Caco-2 (cell line): ENCODE measurements at regions not wholly inside any gene's neighbourhood (a gene's known extent, or its start where the extent isn't known, plus 50 kb on each side); places are given as distances from the start of the nearest gene placed in this dataset.
"Not testable (repeated sequence)": the region's sequence is repeated elsewhere in the genome, so short reads cannot be mapped to it uniquely, and the experiment has no call there.

Experiments used
- BruUV-seq: library from RNA; stranded (reverse); fragments of 400-500 nt; replicated peaks from 2 replicates; lab custom pipeline; 2021; lab: Mats Ljungman, UMichigan
- CTCF ChIA-PET: fragments of 300-600 bp; sonication (Branson Sonifier 250); formaldehyde crosslinking; loops from one replicate; lab custom pipeline; 2022; ENCODE audit warnings: antibody characterized with exemption; lab: Charles Lee
- POLR2A ChIA-PET: fragments of 300-600 bp; sonication (Branson Sonifier 250); formaldehyde crosslinking; loops from one replicate; lab custom pipeline; 2022; ENCODE audit warnings: antibody characterized with exemption; lab: Charles Lee
- DNase-seq, 2 experiments: peaks; one replicate each; pipeline versions ENCODE4 v3.0.0 to v3.0.0-alpha.2; 2020 to 2022
- H3K27me3 ChIP-seq: replicated peaks from 2 replicates; pipeline ENCODE4 v1.6.0; 2011; ENCODE audit warnings: low read length; ENCODE audit not compliant: control insufficient read depth, insufficient read depth
- H3K36me3 ChIP-seq: 2 replicates; pipeline ENCODE4 v1.5.1; 2011; ENCODE audit warnings: low read length; ENCODE audit not compliant: control insufficient read depth, insufficient read depth
- H3K4me1 ChIP-seq: fragments of 250-450 bp; sonication (Bioruptor Pico); 2 replicates; pipeline ENCODE4 v1.5.1; 2020; ENCODE audit warnings: mild to moderate bottlenecking
- H3K4me3 ChIP-seq: 2 replicates; pipeline ENCODE4 v1.5.1; 2011; ENCODE audit warnings: low read depth, mild to moderate bottlenecking, control low read depth, low read length
- H3K9me3 ChIP-seq: fragments of 250-450 bp; sonication (Bioruptor Pico); 2 replicates; pipeline ENCODE4 v1.5.1; 2020; ENCODE audit warnings: mild to moderate bottlenecking, moderate library complexity
- H3K27ac Mint-ChIP-seq: one replicate; pipeline ENCODE4 v1.8.0; 2022; ENCODE audit warnings: mixed read lengths; ENCODE audit not compliant: unreplicated experiment
- H3K27me3 Mint-ChIP-seq: one replicate; pipeline ENCODE4 v1.8.0; 2022; ENCODE audit warnings: mixed read lengths; ENCODE audit not compliant: insufficient read depth, unreplicated experiment
- H3K36me3 Mint-ChIP-seq: one replicate; pipeline ENCODE4 v1.8.0; 2022; ENCODE audit warnings: mild to moderate bottlenecking, mixed read lengths; ENCODE audit not compliant: insufficient read depth, unreplicated experiment
- H3K4me1 Mint-ChIP-seq: one replicate; pipeline ENCODE4 v1.8.0; 2022; ENCODE audit warnings: low read depth, mixed read lengths; ENCODE audit not compliant: unreplicated experiment
- H3K4me3 Mint-ChIP-seq: one replicate; pipeline ENCODE4 v1.8.0; 2022; ENCODE audit warnings: mild to moderate bottlenecking, moderate library complexity, mixed read lengths; ENCODE audit not compliant: unreplicated experiment
- H3K9me3 Mint-ChIP-seq: one replicate; pipeline ENCODE4 v1.8.0; 2022; ENCODE audit warnings: mixed read lengths; ENCODE audit not compliant: unreplicated experiment
- intact Hi-C: fragments of 100-400 bp; cut with micrococcal nuclease; formaldehyde crosslinking; loops from one replicate; pipeline ENCODE4 v1.10.0; 2022; ENCODE audit not compliant: unreplicated experiment
- TF ChIP-seq, protein P1 (sequence below), 2 experiments: fragments of 200-600 bp in 1 of 2; IDR thresholded peaks; 1 replicate in 1 of 2; 2 replicates in 1 of 2; pipeline versions ENCODE4 v1.5.1 to v1.8.0; 2011 to 2022; ENCODE audit warnings: antibody characterized with exemption in 1 of 2, control low read depth in 1 of 2, inconsistent platforms in 1 of 2, low read depth in 1 of 2, low read length in 1 of 2, mild to moderate bottlenecking in 1 of 2, moderate library complexity in 1 of 2; ENCODE audit not compliant: insufficient read depth in 1 of 2, severe bottlenecking in 1 of 2, unreplicated experiment in 1 of 2

DNA sequence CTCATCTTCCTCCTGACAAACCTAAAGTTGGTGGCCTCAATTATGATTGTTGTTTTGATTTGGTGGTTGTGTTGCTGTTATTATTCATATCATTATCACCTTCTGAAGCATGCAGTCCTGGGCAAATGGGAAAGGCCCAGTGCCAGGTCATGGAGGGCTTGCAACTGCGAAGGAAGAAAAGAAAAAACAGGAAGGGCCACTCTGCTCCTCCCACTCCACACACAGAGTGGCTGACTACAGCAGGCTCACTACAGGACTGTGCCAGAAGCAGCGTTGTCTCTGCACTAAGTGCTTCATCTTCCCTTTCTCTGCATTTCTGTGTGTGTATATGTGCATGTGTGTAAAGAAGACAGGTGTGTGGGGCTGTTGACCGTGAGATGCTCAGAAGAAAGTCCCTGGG lies 231.9 kb downstream of the ANKRD30B start:
- H3K9me3 Mint-ChIP-seq: peaks cover 8% of the 10 kb centered on the region
- no peak overlapping the region for H3K27ac Mint-ChIP-seq
- H3K4me1 ChIP-seq: no peaks in the 10 kb centered on the region
- POLR2A ChIA-PET: no interaction called here
- no peaks in the 10 kb centered on the region for H3K27me3 Mint-ChIP-seq
- no peaks in the 10 kb centered on the region for H3K27me3 ChIP-seq
- no peak overlapping the region for H3K4me3 ChIP-seq
- no peak for DNase-seq
- H3K4me1 Mint-ChIP-seq: no peaks in the 10 kb centered on the region
- no peak overlapping the region for H3K4me3 Mint-ChIP-seq
- CTCF ChIA-PET: no interaction called here
- intact Hi-C loops: no loop called here
- no TSS peak for BruUV-seq
- no peaks in the 10 kb centered on the region for H3K36me3 Mint-ChIP-seq
- H3K36me3 ChIP-seq: no peaks in the 10 kb centered on the region
- TF ChIP-seq, protein P1, sequence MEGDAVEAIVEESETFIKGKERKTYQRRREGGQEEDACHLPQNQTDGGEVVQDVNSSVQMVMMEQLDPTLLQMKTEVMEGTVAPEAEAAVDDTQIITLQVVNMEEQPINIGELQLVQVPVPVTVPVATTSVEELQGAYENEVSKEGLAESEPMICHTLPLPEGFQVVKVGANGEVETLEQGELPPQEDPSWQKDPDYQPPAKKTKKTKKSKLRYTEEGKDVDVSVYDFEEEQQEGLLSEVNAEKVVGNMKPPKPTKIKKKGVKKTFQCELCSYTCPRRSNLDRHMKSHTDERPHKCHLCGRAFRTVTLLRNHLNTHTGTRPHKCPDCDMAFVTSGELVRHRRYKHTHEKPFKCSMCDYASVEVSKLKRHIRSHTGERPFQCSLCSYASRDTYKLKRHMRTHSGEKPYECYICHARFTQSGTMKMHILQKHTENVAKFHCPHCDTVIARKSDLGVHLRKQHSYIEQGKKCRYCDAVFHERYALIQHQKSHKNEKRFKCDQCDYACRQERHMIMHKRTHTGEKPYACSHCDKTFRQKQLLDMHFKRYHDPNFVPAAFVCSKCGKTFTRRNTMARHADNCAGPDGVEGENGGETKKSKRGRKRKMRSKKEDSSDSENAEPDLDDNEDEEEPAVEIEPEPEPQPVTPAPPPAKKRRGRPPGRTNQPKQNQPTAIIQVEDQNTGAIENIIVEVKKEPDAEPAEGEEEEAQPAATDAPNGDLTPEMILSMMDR (IDR thresholded peaks at IDR 0.05; ENCODE audit: insufficient read depth in 1 of 2, low read depth in 1 of 2, low read length in 1 of 2, severe bottlenecking in 1 of 2, unreplicated experiment in 1 of 2): no peak
- no peaks in the 10 kb centered on the region for H3K9me3 ChIP-seq

DNA sequence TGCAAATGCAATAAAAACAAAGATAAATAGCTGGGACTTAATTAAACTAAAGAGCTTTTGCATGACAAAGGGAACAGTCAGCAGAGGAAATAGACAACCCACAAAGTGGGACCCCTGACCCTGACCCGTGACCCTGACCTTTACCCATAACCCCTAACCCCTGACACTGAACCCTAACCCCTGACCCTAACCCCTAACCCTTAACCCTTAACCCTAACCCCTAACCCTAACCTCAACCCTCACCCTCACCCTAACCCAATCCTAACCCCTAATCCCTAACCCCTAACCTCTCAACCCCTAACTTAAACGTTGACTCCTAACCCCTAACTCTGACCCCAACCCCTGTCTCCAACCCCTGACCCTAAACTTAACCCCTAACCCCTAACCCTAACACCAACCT lies 236.6 kb downstream of the ANKRD30B start:
- H3K36me3 ChIP-seq, H3K4me3 Mint-ChIP-seq, POLR2A ChIA-PET, H3K4me1 Mint-ChIP-seq, H3K9me3 Mint-ChIP-seq, CTCF ChIA-PET, H3K27ac Mint-ChIP-seq, H3K36me3 Mint-ChIP-seq, H3K4me3 ChIP-seq, H3K4me1 ChIP-seq, H3K27me3 Mint-ChIP-seq, BruUV-seq, H3K27me3 ChIP-seq, H3K9me3 ChIP-seq, DNase-seq, intact Hi-C loops: not testable (repeated sequence)

DNA sequence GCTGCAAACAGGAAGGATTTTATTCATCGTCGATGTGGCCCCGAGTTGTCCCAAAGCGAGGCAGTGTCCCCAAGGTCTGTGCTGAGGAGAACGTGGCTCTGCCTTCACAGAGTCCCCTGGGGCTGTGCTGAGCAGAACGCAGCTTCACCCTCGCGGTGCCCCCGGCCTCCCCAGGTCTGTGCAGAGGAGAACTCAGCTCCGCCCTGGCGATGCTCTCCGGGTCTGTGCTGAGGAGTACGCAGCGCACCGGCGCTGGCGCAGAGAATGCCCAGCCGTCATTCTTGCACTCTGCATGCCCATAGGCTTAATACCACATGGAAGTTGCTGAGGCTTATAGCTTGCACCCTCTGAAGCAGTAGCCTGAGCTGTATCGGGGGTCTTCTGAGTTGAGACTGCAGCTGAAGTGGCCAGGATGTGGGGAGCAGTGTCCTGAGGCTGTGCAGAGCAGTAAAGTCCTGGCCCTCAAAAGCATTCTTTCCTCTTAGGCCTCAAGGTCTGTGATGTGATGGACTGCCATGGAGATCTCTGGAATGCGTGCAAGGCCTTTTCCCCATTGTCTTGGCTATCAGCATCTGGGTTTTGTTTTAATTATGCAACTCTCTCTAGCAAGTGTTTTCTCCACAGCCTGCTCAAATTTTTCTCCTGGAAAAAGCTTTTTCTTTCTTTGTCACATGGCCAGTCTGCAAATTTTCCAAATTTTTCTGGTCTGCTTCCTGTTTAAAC lies 237.5 kb downstream of the ANKRD30B start:
- POLR2A ChIA-PET, CTCF ChIA-PET, H3K36me3 Mint-ChIP-seq: not testable (repeated sequence)

DNA sequence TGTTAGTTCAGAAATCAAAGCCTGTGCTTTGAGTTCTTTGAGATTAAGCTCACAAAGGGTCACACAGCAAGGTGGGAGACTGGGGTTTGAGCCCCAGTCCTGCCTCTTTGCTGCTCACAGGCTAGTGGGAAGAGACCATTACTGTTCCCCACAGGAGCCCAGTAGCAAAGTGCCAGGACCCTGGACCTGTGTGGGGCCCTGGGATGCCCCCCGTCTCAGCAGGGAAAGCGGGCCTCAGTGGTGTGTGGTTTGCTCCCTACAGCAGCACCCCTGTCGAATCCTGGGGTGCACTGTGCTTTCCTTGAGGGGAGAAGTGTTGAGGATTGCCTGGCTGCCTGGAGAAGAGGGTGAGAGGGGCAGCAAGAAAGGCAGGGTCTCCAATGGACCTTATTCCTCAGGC lies 239.4 kb downstream of the ANKRD30B start:
- H3K4me1 Mint-ChIP-seq: not testable (repeated sequence)

More for the DNA sequence above, 237.5 kb downstream of the ANKRD30B start:
- H3K4me3 Mint-ChIP-seq, intact Hi-C loops, H3K27me3 ChIP-seq, H3K4me1 ChIP-seq, H3K4me3 ChIP-seq, H3K27ac Mint-ChIP-seq, H3K9me3 Mint-ChIP-seq, H3K27me3 Mint-ChIP-seq, H3K36me3 ChIP-seq, H3K4me1 Mint-ChIP-seq, H3K9me3 ChIP-seq, DNase-seq, BruUV-seq: not testable (repeated sequence)

DNA sequence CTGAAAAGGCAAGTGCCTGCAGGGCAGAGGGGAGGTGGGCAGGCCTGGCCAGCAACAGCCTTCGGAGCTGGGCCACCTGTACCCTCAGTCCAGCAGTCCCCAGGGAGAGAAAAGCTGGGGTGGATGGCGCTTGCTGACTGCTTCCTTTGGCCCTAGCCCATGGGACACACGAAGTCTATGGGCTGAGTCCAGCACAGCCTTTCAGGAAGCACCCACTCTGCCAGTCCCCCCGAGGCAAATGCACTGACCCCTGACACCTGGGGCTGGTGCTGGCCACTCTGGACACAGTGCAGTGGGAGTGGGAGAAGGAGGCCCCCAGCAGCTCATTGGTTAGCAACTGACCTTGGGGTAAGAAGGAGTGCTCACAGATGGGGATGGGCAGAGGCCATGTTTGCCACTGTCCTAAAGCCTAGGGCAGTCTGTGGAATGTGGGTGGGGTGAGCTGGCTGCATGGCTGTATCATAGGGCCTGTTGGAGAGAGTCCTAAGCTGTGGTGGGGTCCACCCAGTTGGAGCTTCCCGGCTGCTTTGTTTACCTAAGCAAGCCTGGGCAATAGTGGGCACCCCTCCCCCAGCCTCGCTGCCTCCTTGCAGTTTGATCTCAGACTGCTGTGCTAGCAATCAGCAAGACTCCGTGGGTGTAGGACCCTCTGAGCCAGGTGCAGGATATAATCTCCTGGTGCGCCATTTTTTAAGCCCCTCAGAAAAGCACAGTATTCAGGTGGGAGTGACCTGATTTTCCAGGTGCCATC lies 240.2 kb downstream of the ANKRD30B start:
- H3K4me1 Mint-ChIP-seq, CTCF ChIA-PET, H3K9me3 Mint-ChIP-seq, H3K36me3 Mint-ChIP-seq, H3K4me3 ChIP-seq, DNase-seq, H3K4me1 ChIP-seq, POLR2A ChIA-PET, H3K4me3 Mint-ChIP-seq, H3K27ac Mint-ChIP-seq, H3K27me3 ChIP-seq, H3K27me3 Mint-ChIP-seq, H3K9me3 ChIP-seq, H3K36me3 ChIP-seq, BruUV-seq, intact Hi-C loops: not testable (repeated sequence)

More for the DNA sequence above, 239.4 kb downstream of the ANKRD30B start:
- H3K36me3 ChIP-seq, H3K27me3 Mint-ChIP-seq, POLR2A ChIA-PET, CTCF ChIA-PET, DNase-seq, H3K9me3 ChIP-seq, H3K27me3 ChIP-seq, H3K27ac Mint-ChIP-seq, H3K9me3 Mint-ChIP-seq, H3K36me3 Mint-ChIP-seq, intact Hi-C loops, H3K4me3 Mint-ChIP-seq, BruUV-seq, H3K4me3 ChIP-seq, H3K4me1 ChIP-seq: not testable (repeated sequence)

DNA sequence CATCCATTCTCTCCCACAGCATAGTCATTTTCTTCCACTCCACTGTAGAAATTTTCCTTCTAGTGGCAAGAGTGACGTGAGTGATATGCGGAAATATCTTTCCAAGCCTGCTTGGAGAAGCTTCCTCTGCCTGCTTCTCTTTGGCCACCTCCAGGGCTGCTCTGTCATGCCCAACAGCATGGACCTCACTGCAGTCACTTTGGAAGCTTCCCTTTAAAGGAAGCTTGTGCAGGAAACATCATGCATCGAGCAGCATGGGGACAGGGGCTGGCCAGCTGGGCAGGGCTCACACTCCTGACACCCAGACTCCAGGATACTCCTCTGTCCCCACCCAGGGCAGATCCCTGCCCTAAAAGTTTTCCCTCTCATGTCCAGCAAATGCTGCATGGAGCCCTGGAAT lies 241.6 kb downstream of the ANKRD30B start:
- POLR2A ChIA-PET, intact Hi-C loops, H3K4me3 ChIP-seq, H3K27ac Mint-ChIP-seq, H3K27me3 ChIP-seq, H3K36me3 Mint-ChIP-seq, H3K4me1 Mint-ChIP-seq, CTCF ChIA-PET, H3K4me3 Mint-ChIP-seq, H3K4me1 ChIP-seq, H3K36me3 ChIP-seq, H3K9me3 ChIP-seq, H3K9me3 Mint-ChIP-seq, H3K27me3 Mint-ChIP-seq, BruUV-seq, DNase-seq: not testable (repeated sequence)
